Suprapubic skin (tissue), 2 donors: ENCODE measurements at regions not wholly inside any gene's neighbourhood (a gene's known extent, or its start where the extent isn't known, plus 50 kb on each side); places are given as distances from the start of the nearest gene placed in this dataset.

Experiments
- EP300 ChIP-seq: sonication (generic); formaldehyde crosslinking; IDR thresholded peaks from one replicate; pipeline ENCODE4 v1.6.1; 2017; ENCODE audit warnings: antibody characterized with exemption
- POLR2A ChIP-seq, 2 donors: fragments of 450-650 bp; IDR thresholded peaks; one replicate each; pipeline ENCODE4 v1.6.1; 2017; ENCODE audit warnings: antibody characterized with exemption in 2 of 2, mild to moderate bottlenecking in 2 of 2, moderate library complexity in 2 of 2

DNA sequence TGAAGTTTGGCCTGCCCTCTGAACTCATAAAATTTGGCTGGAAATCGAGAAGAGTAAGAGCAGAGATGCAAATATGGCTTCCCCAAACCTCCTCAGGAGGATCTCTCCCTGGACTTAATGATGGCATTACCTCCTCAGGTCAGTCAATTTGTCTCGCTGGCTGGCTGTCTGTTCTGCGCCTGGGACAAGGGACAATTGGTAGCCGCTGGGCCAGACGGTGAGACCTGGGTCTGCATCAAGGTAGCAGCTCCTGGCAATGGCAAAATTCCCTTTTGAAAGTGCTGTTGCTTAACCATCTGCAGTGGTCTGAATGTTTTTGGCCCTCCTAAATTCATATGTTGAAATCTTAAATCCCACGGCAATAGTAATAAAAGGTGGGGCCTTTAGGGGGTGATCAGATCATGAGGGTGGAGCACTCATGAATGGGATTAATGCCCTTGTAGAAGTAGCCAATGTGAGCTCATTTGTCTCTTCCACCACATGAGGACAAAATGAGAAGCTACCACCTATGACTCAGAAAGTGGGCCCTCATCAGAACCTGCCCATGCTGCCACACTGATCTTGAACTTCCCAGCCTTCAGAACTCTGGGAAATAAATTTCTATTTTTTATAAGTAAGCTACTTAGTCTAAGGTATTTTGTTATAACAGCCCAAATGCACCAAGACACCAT is 439.3 kb upstream of the KLF4 start:
- TF ChIP-seq POLR2A (IDR thresholded peaks at IDR 0.05) (no peak), EP300 (no peak)
